MM.1S (cell line): ENCODE measurements at regions not wholly inside any gene's neighbourhood (a gene's known extent, or its start where the extent isn't known, plus 50 kb on each side); places are given as distances from the start of the nearest gene placed in this dataset.

Source experiments
- EZH2 ChIP-seq: fragments of 300-600 bp; sonication (generic); optimal IDR thresholded peaks from 2 replicates; pipeline ENCODE3; 2017; ENCODE audit warnings: low read depth, mild to moderate bottlenecking, antibody characterized with exemption, low read length, mixed read lengths
- EZH2phosphoT487 ChIP-seq: fragments of 300-600 bp; sonication (generic); IDR thresholded peaks from 2 replicates; pipeline ENCODE4 v1.6.1; 2018; ENCODE audit warnings: antibody characterized with exemption, low read length
- TF ChIP-seq, protein P1 (sequence below): fragments of 300-600 bp; sonication (generic); IDR thresholded peaks from 2 replicates; pipeline ENCODE4 v1.5.1; 2016; ENCODE audit warnings: antibody characterized with exemption, low read length, mixed read lengths

DNA sequence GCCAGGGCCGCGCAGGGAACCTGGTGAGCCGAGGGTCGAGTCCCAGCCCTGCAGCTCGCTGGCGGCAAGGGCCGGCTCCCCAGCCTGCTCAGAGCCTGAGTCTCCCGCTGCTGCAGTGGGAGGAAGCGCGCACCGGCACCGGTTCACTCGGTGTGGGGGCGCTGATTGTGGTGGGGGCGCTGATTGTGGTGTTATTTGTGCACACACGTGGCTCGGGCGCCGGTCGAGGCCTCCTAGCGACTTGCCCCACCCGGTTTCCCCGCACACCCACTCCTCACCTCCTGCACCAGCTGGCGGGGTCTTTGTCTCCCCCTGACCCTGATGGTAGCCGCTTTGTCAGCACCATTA lies 266.7 kb downstream of the NSG2 start:
- no peak for TF ChIP-seq EZH2
- TF ChIP-seq, protein P1, sequence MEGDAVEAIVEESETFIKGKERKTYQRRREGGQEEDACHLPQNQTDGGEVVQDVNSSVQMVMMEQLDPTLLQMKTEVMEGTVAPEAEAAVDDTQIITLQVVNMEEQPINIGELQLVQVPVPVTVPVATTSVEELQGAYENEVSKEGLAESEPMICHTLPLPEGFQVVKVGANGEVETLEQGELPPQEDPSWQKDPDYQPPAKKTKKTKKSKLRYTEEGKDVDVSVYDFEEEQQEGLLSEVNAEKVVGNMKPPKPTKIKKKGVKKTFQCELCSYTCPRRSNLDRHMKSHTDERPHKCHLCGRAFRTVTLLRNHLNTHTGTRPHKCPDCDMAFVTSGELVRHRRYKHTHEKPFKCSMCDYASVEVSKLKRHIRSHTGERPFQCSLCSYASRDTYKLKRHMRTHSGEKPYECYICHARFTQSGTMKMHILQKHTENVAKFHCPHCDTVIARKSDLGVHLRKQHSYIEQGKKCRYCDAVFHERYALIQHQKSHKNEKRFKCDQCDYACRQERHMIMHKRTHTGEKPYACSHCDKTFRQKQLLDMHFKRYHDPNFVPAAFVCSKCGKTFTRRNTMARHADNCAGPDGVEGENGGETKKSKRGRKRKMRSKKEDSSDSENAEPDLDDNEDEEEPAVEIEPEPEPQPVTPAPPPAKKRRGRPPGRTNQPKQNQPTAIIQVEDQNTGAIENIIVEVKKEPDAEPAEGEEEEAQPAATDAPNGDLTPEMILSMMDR, result no peak
- no peak for TF ChIP-seq EZH2phosphoT487
